Stromal cell of bone marrow (primary cell): ENCODE measurements at regions not wholly inside any gene's neighbourhood (a gene's known extent, or its start where the extent isn't known, plus 50 kb on each side); places are given as distances from the start of the nearest gene placed in this dataset.
A peak's percentile ranks its signal among the peaks of the same experiment; 100 is the strongest.

Experiments used
- DNase-seq: peaks from one replicate; pipeline ENCODE4 v3.0.0-alpha.2; 2012; ENCODE audit warnings: low read depth

- DNase-seq: no peak
Observed at GRCh38 chr4:26139310-26139924, 181.4 kb upstream of the RBPJ start.

- DNase-seq: peak; percentile 68
Observed at GRCh38 chr4:26140150-26140898, 180.5 kb upstream of the RBPJ start.

GRCh38 chr4:26141051-26141721, 179.6 kb upstream of the RBPJ start:
- no peak for DNase-seq

- no peak for DNase-seq
Observed at GRCh38 chr4:26141911-26142638, 178.7 kb upstream of the RBPJ start.

GRCh38 chr4:26144526-26145155, 176.2 kb upstream of the RBPJ start:
- DNase-seq: no peak

GRCh38 chr4:26145212-26145611, 175.6 kb upstream of the RBPJ start:
- DNase-seq: no peak

GRCh38 chr4:26148927-26149326, 171.9 kb upstream of the RBPJ start:
- no peak for DNase-seq

- DNase-seq: peak; percentile 41
Observed at GRCh38 chr4:26150948-26151347, 169.9 kb upstream of the RBPJ start.

GRCh38 chr4:26151615-26152014, 169.2 kb upstream of the RBPJ start:
- DNase-seq: peak; percentile 59

GRCh38 chr4:26152056-26152455, 168.8 kb upstream of the RBPJ start:
- no peak for DNase-seq

GRCh38 chr4:26157541-26157940, 163.3 kb upstream of the RBPJ start:
- DNase-seq: no peak

GRCh38 chr4:26160591-26160990, 160.2 kb upstream of the RBPJ start:
- no peak for DNase-seq

GRCh38 chr4:26161030-26161824, 159.6 kb upstream of the RBPJ start:
- no peak for DNase-seq

- DNase-seq: no peak
Observed at GRCh38 chr4:26162101-26162500, 158.7 kb upstream of the RBPJ start.

- DNase-seq: no peak
Observed at GRCh38 chr4:26163425-26164362, 157.1 kb upstream of the RBPJ start.

GRCh38 chr4:26171501-26171900, 149.3 kb upstream of the RBPJ start:
- no peak for DNase-seq

GRCh38 chr4:26171941-26172340, 148.9 kb upstream of the RBPJ start:
- DNase-seq: no peak

- DNase-seq: no peak
Observed at GRCh38 chr4:26173619-26174018, 147.2 kb upstream of the RBPJ start.

GRCh38 chr4:26174027-26174426, 146.8 kb upstream of the RBPJ start:
- DNase-seq: no peak
